Right lobe of liver (tissue), 4 donors: ENCODE measurements at regions not wholly inside any gene's neighbourhood (a gene's known extent, or its start where the extent isn't known, plus 50 kb on each side); places are given as distances from the start of the nearest gene placed in this dataset.

Experiments used
- POLR2A ChIP-seq: fragments of 450-650 bp; IDR thresholded peaks from one replicate; pipeline ENCODE4 v1.6.1; 2017; ENCODE audit warnings: antibody characterized with exemption, mild to moderate bottlenecking
- TF ChIP-seq, protein P1 (sequence below), 4 donors: fragments of 200-600 bp in 3 of 4; fragments of 450-650 bp in 1 of 4; IDR thresholded peaks; one replicate each; pipeline versions ENCODE4 v1.5.1 to v1.8.0; 2016 to 2022; ENCODE audit warnings: antibody characterized with exemption in 4 of 4, mild to moderate bottlenecking in 2 of 4
- donor health status: DM: no; HTN: no; CAD: no.
- donor health status: DM: no; HTN: no; CAD: no.
- donor health status: DM: no; HTN: yes; CAD: no.

DNA sequence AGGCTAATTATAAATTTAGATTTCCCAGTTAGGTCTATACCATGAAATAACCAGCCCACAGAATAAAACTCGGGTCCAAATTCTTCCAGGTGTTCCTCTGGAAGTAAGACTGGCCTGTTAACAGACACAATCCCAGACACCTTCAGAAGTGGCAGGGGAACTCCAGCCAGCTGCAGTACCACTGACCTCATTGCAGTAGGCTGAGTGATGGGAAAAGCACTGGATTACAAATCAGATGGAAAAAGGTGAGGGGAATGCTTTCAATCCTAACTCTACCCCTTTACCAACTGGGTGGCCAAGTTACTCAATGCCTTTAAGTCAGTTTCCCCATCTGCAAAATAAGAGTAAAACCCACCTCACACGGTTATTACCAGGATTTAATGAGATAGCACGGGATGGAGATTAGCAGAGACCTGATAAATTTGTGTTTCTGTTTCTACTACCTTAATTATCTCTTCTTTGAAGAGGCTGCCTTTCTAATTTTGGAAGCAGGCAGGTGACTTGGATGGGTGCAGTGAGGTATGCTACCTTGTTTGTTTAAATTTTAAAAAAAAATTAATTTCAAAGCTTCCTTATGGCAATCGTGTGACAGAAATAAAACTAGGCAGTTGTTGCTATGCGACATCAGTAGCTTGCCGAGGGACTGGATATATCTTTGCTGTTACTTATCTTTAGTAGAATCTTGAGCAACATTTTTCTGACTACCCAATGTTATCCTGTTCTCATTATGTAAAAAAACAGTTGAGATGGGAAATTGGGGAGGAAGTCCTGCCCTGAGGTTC, 167.3 kb upstream of the GRIN2B start:
- TF ChIP-seq, protein P1, sequence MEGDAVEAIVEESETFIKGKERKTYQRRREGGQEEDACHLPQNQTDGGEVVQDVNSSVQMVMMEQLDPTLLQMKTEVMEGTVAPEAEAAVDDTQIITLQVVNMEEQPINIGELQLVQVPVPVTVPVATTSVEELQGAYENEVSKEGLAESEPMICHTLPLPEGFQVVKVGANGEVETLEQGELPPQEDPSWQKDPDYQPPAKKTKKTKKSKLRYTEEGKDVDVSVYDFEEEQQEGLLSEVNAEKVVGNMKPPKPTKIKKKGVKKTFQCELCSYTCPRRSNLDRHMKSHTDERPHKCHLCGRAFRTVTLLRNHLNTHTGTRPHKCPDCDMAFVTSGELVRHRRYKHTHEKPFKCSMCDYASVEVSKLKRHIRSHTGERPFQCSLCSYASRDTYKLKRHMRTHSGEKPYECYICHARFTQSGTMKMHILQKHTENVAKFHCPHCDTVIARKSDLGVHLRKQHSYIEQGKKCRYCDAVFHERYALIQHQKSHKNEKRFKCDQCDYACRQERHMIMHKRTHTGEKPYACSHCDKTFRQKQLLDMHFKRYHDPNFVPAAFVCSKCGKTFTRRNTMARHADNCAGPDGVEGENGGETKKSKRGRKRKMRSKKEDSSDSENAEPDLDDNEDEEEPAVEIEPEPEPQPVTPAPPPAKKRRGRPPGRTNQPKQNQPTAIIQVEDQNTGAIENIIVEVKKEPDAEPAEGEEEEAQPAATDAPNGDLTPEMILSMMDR (IDR thresholded peaks at IDR 0.05) = no peak
- TF ChIP-seq POLR2A = no peak
